ENCODE measurements at regions not wholly inside any gene's neighbourhood (a gene's known extent, or its start where the extent isn't known, plus 50 kb on each side); places are given as distances from the start of the nearest gene placed in this dataset.

DNA sequence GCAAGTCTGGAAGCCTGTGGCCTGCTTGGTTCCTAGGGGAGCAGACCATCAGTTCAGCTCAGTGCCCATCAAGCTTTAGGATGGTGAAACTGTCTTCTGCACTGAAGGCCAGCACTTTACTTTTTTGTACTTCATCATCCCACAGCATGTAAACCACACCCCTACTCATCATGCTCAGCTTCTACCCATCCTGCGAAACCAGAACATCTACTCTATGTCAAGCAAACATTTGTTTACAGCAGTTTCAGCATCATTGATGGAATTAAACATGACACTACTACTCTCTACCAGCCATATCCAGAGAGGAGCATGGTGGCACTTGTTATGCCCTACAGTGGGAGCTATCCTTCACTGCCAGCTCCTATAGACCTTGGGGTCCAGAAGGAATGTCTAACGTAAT lies 306.6 kb downstream of the SOX2 start:
- no peak overlapping the region for H3K27ac ChIP-seq (ENCODE audit: low read depth in 2 of 2, low read length in 1 of 2)
- DNase-seq = no peak
- no peak overlapping the region for H3K4me2 ChIP-seq
- H3K4me1 ChIP-seq (ENCODE audit: control insufficient read depth in 1 of 2, insufficient read depth in 2 of 2, low read depth in 1 of 2, low read length in 1 of 2) = peaks cover 0 to 4% of the 10 kb centered on the region in 2 experiments; a peak in 1 of 4 replicates
- ChIA-PET POLR2A (no interaction called here), CTCF (no interaction called here)
- H3K36me3 ChIP-seq (replicated peaks in 1 of 2; ENCODE audit: control insufficient read depth in 1 of 2, insufficient read depth in 2 of 2, low read length in 1 of 2) = no peaks in the 10 kb centered on the region
- H3K9me3 ChIP-seq = no peaks in the 10 kb centered on the region
- TF ChIP-seq FOXM1 (IDR thresholded peaks at IDR 0.05; ENCODE audit: low read depth) = no peak
- WGBS (ENCODE audit: low lambda C conversion rate) = 35% methylated on average over 2 of the region's 2 CpGs
- no peak overlapping the region for H3K4me3 ChIP-seq (ENCODE audit: low read depth in 2 of 2, low read length in 1 of 2)
- H4K20me1 ChIP-seq (ENCODE audit: insufficient read depth) = no peaks in the 10 kb centered on the region
- H3F3A ChIP-seq (replicated peaks; ENCODE audit: insufficient read depth) = no peaks in the 10 kb centered on the region
- H3K9me2 ChIP-seq = no peaks in the 10 kb centered on the region
- H2AFZ ChIP-seq (ENCODE audit: low read depth) = no peak overlapping the region
- no peaks in the 10 kb centered on the region for H3K79me2 ChIP-seq (ENCODE audit: insufficient read depth)
- no peak overlapping the region for H3K9ac ChIP-seq
- no peaks in the 10 kb centered on the region for H3K27me3 ChIP-seq (ENCODE audit: insufficient read depth)

GRCh38 chr3:182019926-182020325 lies 308.2 kb downstream of the SOX2 start:
- TF ChIP-seq EP300 (IDR thresholded peaks at IDR 0.05; ENCODE audit: borderline replicate concordance in 1 of 2, low read depth in 1 of 2, low read length in 1 of 2) (no peak), MEF2A (IDR thresholded peaks at IDR 0.05; ENCODE audit: borderline replicate concordance, low read depth) (no peak), RCOR1 (IDR thresholded peaks at IDR 0.05; ENCODE audit: low read length) (no peak), TEAD4 (IDR thresholded peaks at IDR 0.05; ENCODE audit: borderline replicate concordance, insufficient read depth) (no peak), JUND (IDR thresholded peaks at IDR 0.05) (no peak), RAD21 (IDR thresholded peaks at IDR 0.05; ENCODE audit: low read length) (no peak), YY1 (IDR thresholded peaks at IDR 0.05; ENCODE audit: low read depth) (no peak), GABPA (IDR thresholded peaks at IDR 0.05; ENCODE audit: low read depth) (no peak), CHD2 (IDR thresholded peaks at IDR 0.05; ENCODE audit: low read length, partially characterized antibody) (no peak), POLR2AphosphoS5 (IDR thresholded peaks at IDR 0.05; ENCODE audit: low read depth, low read length) (no peak), ELF1 (IDR thresholded peaks at IDR 0.05) (no peak), SMC3 (IDR thresholded peaks at IDR 0.05; ENCODE audit: low read depth, low read length) (no peak), NRF1 (IDR thresholded peaks at IDR 0.05; ENCODE audit: low read depth, low read length) (no peak), FOXJ3 (CRISPR knock-in tag; IDR thresholded peaks at IDR 0.05) (no peak)
- TF ChIP-seq, protein P1, sequence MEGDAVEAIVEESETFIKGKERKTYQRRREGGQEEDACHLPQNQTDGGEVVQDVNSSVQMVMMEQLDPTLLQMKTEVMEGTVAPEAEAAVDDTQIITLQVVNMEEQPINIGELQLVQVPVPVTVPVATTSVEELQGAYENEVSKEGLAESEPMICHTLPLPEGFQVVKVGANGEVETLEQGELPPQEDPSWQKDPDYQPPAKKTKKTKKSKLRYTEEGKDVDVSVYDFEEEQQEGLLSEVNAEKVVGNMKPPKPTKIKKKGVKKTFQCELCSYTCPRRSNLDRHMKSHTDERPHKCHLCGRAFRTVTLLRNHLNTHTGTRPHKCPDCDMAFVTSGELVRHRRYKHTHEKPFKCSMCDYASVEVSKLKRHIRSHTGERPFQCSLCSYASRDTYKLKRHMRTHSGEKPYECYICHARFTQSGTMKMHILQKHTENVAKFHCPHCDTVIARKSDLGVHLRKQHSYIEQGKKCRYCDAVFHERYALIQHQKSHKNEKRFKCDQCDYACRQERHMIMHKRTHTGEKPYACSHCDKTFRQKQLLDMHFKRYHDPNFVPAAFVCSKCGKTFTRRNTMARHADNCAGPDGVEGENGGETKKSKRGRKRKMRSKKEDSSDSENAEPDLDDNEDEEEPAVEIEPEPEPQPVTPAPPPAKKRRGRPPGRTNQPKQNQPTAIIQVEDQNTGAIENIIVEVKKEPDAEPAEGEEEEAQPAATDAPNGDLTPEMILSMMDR (IDR thresholded peaks at IDR 0.05) = no peak
- TF ChIP-seq, protein P2, sequence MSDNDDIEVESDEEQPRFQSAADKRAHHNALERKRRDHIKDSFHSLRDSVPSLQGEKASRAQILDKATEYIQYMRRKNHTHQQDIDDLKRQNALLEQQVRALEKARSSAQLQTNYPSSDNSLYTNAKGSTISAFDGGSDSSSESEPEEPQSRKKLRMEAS (IDR thresholded peaks at IDR 0.05; ENCODE audit: low read depth) = no peak
- no peak overlapping the region for H3K4me2 ChIP-seq
- peaks cover 0 to 4% of the 10 kb centered on the region in 2 experiments; a peak in 1 of 4 replicates for H3K4me1 ChIP-seq (ENCODE audit: control insufficient read depth in 1 of 2, insufficient read depth in 2 of 2, low read depth in 1 of 2, low read length in 1 of 2)
- H3K27me3 ChIP-seq (ENCODE audit: insufficient read depth) = no peaks in the 10 kb centered on the region
- H3K36me3 ChIP-seq (replicated peaks in 1 of 2; ENCODE audit: control insufficient read depth in 1 of 2, insufficient read depth in 2 of 2, low read length in 1 of 2) = no peaks in the 10 kb centered on the region
- WGBS (ENCODE audit: low lambda C conversion rate) = 26% methylated on average over 1 of the region's 1 CpG
- H3K9me3 ChIP-seq = no peaks in the 10 kb centered on the region
- H3K79me2 ChIP-seq (ENCODE audit: insufficient read depth) = no peaks in the 10 kb centered on the region
- no peak overlapping the region for H3K27ac ChIP-seq (ENCODE audit: low read depth in 2 of 2, low read length in 1 of 2)
- no peak overlapping the region for H3K4me3 ChIP-seq (ENCODE audit: low read depth in 2 of 2, low read length in 1 of 2)
- H3K9ac ChIP-seq = no peak overlapping the region
- no peak overlapping the region for H2AFZ ChIP-seq (ENCODE audit: low read depth)
- no peaks in the 10 kb centered on the region for H4K20me1 ChIP-seq (ENCODE audit: insufficient read depth)
- ChIA-PET CTCF (no interaction called here), POLR2A (no interaction called here)
- no peaks in the 10 kb centered on the region for H3K9me2 ChIP-seq
- no peaks in the 10 kb centered on the region for H3F3A ChIP-seq (replicated peaks; ENCODE audit: insufficient read depth)
- no peak for DNase-seq

All from SK-N-SH (cell line).